ENCODE measurements at regions not wholly inside any gene's neighbourhood (a gene's known extent, or its start where the extent isn't known, plus 50 kb on each side); places are given as distances from the start of the nearest gene placed in this dataset.

- H3K4me3 ChIP-seq (ENCODE audit: control insufficient read depth, low read depth, low read length) = no peak overlapping the region
- TF ChIP-seq CTCF (IDR thresholded peaks at IDR 0.05; ENCODE audit: control insufficient read depth, insufficient read depth, low read depth, low read length, missing control alignments) = no peak
- DNase-seq (ENCODE audit: low read depth) = no peak
These were observed 751.3 kb upstream of the LRFN5 start for GRCh38 chr14:40855343-40855742.

GRCh38 chr14:40850191-40850590, 756.5 kb upstream of the LRFN5 start:
- no peak overlapping the region for H3K4me3 ChIP-seq (ENCODE audit: control insufficient read depth, low read depth, low read length)
- DNase-seq (ENCODE audit: low read depth) = no peak
- TF ChIP-seq CTCF (IDR thresholded peaks at IDR 0.05; ENCODE audit: control insufficient read depth, insufficient read depth, low read depth, low read length, missing control alignments) = no peak

GRCh38 chr14:40847480-40847879, 759.2 kb upstream of the LRFN5 start:
- DNase-seq (ENCODE audit: low read depth) = no peak
- TF ChIP-seq CTCF (IDR thresholded peaks at IDR 0.05; ENCODE audit: control insufficient read depth, insufficient read depth, low read depth, low read length, missing control alignments) = no peak

GRCh38 chr14:40842816-40843215, 763.9 kb upstream of the LRFN5 start:
- H3K4me3 ChIP-seq (ENCODE audit: control insufficient read depth, low read depth, low read length) = no peak overlapping the region
- TF ChIP-seq CTCF (IDR thresholded peaks at IDR 0.05; ENCODE audit: control insufficient read depth, insufficient read depth, low read depth, low read length, missing control alignments) = no peak
- no peak for DNase-seq (ENCODE audit: low read depth)

More at GRCh38 chr14:40847480-40847879, 759.2 kb upstream of the LRFN5 start:
- H3K4me3 ChIP-seq (ENCODE audit: control insufficient read depth, low read depth, low read length) = no peak overlapping the region

- no peak overlapping the region for H3K4me3 ChIP-seq (ENCODE audit: control insufficient read depth, low read depth, low read length)
- TF ChIP-seq CTCF (IDR thresholded peaks at IDR 0.05; ENCODE audit: control insufficient read depth, insufficient read depth, low read depth, low read length, missing control alignments) = no peak
- no peak for DNase-seq (ENCODE audit: low read depth)
These were observed 764.8 kb upstream of the LRFN5 start for GRCh38 chr14:40841886-40842285.

- no peak for TF ChIP-seq CTCF (IDR thresholded peaks at IDR 0.05; ENCODE audit: control insufficient read depth, insufficient read depth, low read depth, low read length, missing control alignments)
- H3K4me3 ChIP-seq (ENCODE audit: control insufficient read depth, low read depth, low read length) = no peak overlapping the region
- no peak for DNase-seq (ENCODE audit: low read depth)
These were observed 768.1 kb upstream of the LRFN5 start for GRCh38 chr14:40838601-40839000.

GRCh38 chr14:40806471-40806870, 800.2 kb upstream of the LRFN5 start:
- H3K4me3 ChIP-seq (ENCODE audit: control insufficient read depth, low read depth, low read length) = no peak overlapping the region
- DNase-seq (ENCODE audit: low read depth) = no peak
- no peak for TF ChIP-seq CTCF (IDR thresholded peaks at IDR 0.05; ENCODE audit: control insufficient read depth, insufficient read depth, low read depth, low read length, missing control alignments)

Measured in AG09309 (cell line).